ENCODE measurements at regions not wholly inside any gene's neighbourhood (a gene's known extent, or its start where the extent isn't known, plus 50 kb on each side); places are given as distances from the start of the nearest gene placed in this dataset.

DNA sequence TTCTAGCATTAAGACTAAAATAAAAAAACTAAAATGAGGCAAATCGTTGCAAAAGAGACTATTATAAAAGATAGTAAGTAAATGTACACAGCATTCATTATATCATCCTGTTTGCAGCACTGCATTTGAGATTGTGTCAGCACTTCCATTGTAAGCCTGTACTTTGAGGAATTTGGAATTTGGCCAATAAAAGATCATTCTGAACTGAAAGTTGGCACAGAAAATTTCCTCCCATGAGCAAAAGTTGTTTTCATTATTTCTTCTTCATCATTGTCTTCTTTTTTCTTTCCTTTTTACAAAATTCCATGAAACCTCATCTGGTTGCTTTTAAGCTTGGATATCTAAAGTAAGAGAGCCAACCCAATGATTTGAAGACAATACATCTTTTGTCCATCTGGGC lies 199.3 kb upstream of the ADAMTSL1 start:
- TF ChIP-seq, protein P1, sequence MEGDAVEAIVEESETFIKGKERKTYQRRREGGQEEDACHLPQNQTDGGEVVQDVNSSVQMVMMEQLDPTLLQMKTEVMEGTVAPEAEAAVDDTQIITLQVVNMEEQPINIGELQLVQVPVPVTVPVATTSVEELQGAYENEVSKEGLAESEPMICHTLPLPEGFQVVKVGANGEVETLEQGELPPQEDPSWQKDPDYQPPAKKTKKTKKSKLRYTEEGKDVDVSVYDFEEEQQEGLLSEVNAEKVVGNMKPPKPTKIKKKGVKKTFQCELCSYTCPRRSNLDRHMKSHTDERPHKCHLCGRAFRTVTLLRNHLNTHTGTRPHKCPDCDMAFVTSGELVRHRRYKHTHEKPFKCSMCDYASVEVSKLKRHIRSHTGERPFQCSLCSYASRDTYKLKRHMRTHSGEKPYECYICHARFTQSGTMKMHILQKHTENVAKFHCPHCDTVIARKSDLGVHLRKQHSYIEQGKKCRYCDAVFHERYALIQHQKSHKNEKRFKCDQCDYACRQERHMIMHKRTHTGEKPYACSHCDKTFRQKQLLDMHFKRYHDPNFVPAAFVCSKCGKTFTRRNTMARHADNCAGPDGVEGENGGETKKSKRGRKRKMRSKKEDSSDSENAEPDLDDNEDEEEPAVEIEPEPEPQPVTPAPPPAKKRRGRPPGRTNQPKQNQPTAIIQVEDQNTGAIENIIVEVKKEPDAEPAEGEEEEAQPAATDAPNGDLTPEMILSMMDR (IDR thresholded peaks at IDR 0.05), result no peak
- no peak for TF ChIP-seq POLR2A (IDR thresholded peaks at IDR 0.05)

Measured in heart left ventricle (tissue), 13 donors.